ENCODE measurements at regions not wholly inside any gene's neighbourhood (a gene's known extent, or its start where the extent isn't known, plus 50 kb on each side); places are given as distances from the start of the nearest gene placed in this dataset.

- TF ChIP-seq CTCF (IDR thresholded peaks at IDR 0.05; ENCODE audit: poor library complexity) = no peak
- TF ChIP-seq EZH2 (IDR thresholded peaks at IDR 0.05; ENCODE audit: borderline replicate concordance) = no peak
- no peak for TF ChIP-seq EZH2phosphoT487 (IDR thresholded peaks at IDR 0.05; ENCODE audit: low read depth, severe bottlenecking, unreplicated experiment)
Observed at GRCh38 chr3:102099913-102100312, 250.6 kb downstream of the NFKBIZ start.
